Psoas muscle (tissue), 7 donors: ENCODE measurements at regions not wholly inside any gene's neighbourhood (a gene's known extent, or its start where the extent isn't known, plus 50 kb on each side); places are given as distances from the start of the nearest gene placed in this dataset.

ENCODE experiments used
- ATAC-seq, 4 donors: fragments of 200-7000 bp; cut with Tn5 transposase; one replicate each; pipeline ENCODE4 v1.9.1; 2020; ENCODE audit warnings: moderate library complexity in 3 of 4, mild to moderate bottlenecking in 2 of 4
- DNase-seq, 2 donors: peaks; one replicate each; pipeline ENCODE4 v3.0.0-alpha.2; 2020
- H3K27ac ChIP-seq: fragments of 200-600 bp; one replicate; pipeline ENCODE4 v1.8.0; 2022
- H3K27me3 ChIP-seq, 3 donors: fragments of 200-600 bp in 1 of 3; one replicate each; pipeline versions ENCODE4 v1.6.1 to v1.8.0; 2013 to 2022; ENCODE audit warnings: low read length in 2 of 3, mild to moderate bottlenecking in 2 of 3, moderate library complexity in 1 of 3; ENCODE audit not compliant: insufficient read depth in 3 of 3
- H3K36me3 ChIP-seq, 2 donors: fragments of 200-600 bp in 1 of 2; one replicate each; pipeline versions ENCODE4 v1.6.1 to v1.8.0; 2013 to 2022; ENCODE audit warnings: low read depth in 1 of 2, mild to moderate bottlenecking in 1 of 2, moderate library complexity in 1 of 2; ENCODE audit not compliant: insufficient read depth in 1 of 2
- H3K4me1 ChIP-seq: fragments of 200-600 bp; one replicate; pipeline ENCODE4 v1.8.0; 2022
- H3K4me3 ChIP-seq: fragments of 200-600 bp; one replicate; pipeline ENCODE4 v1.8.0; 2022; ENCODE audit warnings: mild to moderate bottlenecking
- H3K9me3 ChIP-seq: fragments of 200-600 bp; one replicate; pipeline ENCODE4 v1.8.0; 2022
- WGBS, 3 donors: extraction: QIAGEN DNeasy Blood & Tissue Kit; methylation state at CpG; one replicate each; pipeline versions ENCODE4 v1.1.6 to v1.1.7; 2013; 5-methylcytosine and 5-hydroxymethylcytosine counted together
- intact Hi-C, 2 donors: fragments of 100-400 bp; cut with DNase I; formaldehyde crosslinking; loops; one replicate each; pipeline versions ENCODE4 v1.11.0 to v1.14.2; 2022
- TF ChIP-seq, protein P1 (sequence below): fragments of 200-600 bp; IDR thresholded peaks from one replicate; pipeline ENCODE4 v1.8.0; 2022; ENCODE audit warnings: antibody characterized with exemption
- donor health status: healthy with polysubstance abuse.
- donor health status: DM: no; HTN: no; CAD: no; lungs with moderate emphysema.
- donor health status: Bipolar disorder and iron deficiency.
- donor health status: healthy.
- donor health status: DM: yes; HTN: yes; CAD: no.
- donor health status: DM: no; HTN: no; CAD: no.
- donor health status: DM: yes; HTN: yes; CAD: no.

DNA sequence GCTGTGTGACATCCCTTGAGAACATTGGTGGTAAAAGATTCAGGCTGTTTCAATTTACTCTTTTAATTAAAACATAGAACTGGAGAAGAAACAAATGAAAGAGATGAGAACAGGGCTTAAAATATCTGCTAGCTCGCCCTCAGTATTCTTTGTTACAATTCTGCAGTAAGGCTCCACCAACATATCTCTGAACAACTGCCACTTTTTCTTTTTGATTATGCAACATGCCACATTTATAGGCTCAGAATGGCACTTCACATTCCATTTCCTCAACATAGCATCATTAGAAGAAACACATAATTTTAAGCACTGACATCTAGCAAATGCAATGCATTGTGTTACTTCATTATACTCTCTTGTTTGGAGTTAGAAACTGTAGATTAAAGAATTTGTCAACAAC, 1315.2 kb downstream of the LRFN5 start:
- DNase-seq (no peak), ATAC-seq (no peak)
- no peaks in the 10 kb centered on the region for H3K36me3 ChIP-seq
- H3K4me3 ChIP-seq = no peak overlapping the region
- 54 to 55% (median 54%) methylated on average over 1 of the region's 1 CpG for WGBS, 3 donors
- TF ChIP-seq, protein P1, sequence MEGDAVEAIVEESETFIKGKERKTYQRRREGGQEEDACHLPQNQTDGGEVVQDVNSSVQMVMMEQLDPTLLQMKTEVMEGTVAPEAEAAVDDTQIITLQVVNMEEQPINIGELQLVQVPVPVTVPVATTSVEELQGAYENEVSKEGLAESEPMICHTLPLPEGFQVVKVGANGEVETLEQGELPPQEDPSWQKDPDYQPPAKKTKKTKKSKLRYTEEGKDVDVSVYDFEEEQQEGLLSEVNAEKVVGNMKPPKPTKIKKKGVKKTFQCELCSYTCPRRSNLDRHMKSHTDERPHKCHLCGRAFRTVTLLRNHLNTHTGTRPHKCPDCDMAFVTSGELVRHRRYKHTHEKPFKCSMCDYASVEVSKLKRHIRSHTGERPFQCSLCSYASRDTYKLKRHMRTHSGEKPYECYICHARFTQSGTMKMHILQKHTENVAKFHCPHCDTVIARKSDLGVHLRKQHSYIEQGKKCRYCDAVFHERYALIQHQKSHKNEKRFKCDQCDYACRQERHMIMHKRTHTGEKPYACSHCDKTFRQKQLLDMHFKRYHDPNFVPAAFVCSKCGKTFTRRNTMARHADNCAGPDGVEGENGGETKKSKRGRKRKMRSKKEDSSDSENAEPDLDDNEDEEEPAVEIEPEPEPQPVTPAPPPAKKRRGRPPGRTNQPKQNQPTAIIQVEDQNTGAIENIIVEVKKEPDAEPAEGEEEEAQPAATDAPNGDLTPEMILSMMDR = no peak
- H3K4me1 ChIP-seq = no peaks in the 10 kb centered on the region
- no peak overlapping the region for H3K27ac ChIP-seq
- H3K27me3 ChIP-seq = no peaks in the 10 kb centered on the region
- intact Hi-C loops = no loop called here
- H3K9me3 ChIP-seq = no peaks in the 10 kb centered on the region

DNA sequence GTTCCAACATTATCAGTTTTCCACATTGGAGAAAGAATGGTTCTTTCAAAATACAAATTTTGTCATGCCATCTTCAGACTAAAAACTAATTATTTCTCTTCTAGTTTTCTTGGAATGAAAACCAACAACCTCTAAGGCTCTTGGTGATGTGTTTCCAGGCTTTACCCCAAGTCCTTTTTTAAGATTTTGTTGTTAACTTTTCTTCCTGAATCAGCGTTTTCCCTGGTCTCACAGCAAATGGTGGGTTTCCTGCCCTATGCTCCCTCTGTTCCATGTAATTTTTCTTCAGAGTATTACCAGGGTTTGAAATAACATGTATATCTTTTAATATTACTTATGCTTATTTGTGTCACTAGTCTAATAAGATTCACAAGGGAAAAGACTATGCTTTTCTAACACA, 1311.9 kb downstream of the LRFN5 start:
- no peak for ATAC-seq
- intact Hi-C loops = no loop called here
- H3K4me3 ChIP-seq = no peak overlapping the region
- H3K36me3 ChIP-seq = no peaks in the 10 kb centered on the region
- H3K27me3 ChIP-seq = no peaks in the 10 kb centered on the region
- H3K4me1 ChIP-seq = no peaks in the 10 kb centered on the region
- 80 to 85% (median 83%) methylated on average over 1 of the region's 1 CpG for WGBS, 3 donors
- no peaks in the 10 kb centered on the region for H3K9me3 ChIP-seq
- no peak for DNase-seq
- no peak overlapping the region for H3K27ac ChIP-seq
- TF ChIP-seq, protein P1 = no peak

DNA sequence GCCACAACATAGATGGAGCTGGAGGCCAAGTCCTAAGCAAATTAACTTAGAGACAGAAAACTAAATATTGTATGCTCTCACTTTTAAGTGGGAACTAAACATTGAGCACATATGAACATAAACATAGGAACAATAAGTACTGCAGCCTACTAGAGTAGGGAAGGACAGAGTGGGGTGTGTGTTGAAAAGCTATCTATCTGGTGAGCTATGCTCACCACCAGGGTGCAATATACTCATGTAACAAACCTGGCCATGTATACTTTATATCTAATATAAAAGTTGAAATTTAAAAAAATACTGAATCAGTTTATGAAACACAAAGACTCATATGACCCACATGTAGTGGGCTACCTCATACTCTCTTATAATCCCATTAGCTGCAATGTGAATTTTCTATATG, 1305.0 kb downstream of the LRFN5 start:
- no peak for ATAC-seq
- TF ChIP-seq, protein P1 = peak; percentile 32
- no peak for DNase-seq
- no peaks in the 10 kb centered on the region for H3K36me3 ChIP-seq
- intact Hi-C loops = no loop called here
- H3K27ac ChIP-seq = no peak overlapping the region
- no peaks in the 10 kb centered on the region for H3K27me3 ChIP-seq
- no peaks in the 10 kb centered on the region for H3K9me3 ChIP-seq
- no peak overlapping the region for H3K4me3 ChIP-seq
- H3K4me1 ChIP-seq = no peaks in the 10 kb centered on the region

DNA sequence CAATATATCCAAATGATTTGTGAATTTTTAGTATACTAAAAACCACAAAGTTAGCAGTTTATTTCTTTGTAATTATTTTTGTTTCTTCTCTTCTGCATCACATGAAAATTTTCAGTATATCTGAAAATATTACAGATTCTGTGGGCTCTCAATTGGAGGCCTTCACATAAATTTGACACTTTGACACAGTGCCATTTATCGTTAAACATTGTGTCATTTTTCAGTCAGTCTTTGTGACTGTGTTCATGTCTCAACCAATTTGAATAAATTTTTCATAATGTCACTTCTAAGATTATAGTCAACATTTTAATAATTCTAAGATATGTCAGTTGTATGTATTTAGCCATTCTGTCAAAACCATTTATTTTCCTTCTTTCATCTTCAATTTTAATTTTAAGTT, 1303.0 kb downstream of the LRFN5 start:
- no peak overlapping the region for H3K27ac ChIP-seq
- H3K9me3 ChIP-seq = no peaks in the 10 kb centered on the region
- intact Hi-C loops = no loop called here
- no peaks in the 10 kb centered on the region for H3K4me1 ChIP-seq
- no peaks in the 10 kb centered on the region for H3K27me3 ChIP-seq
- no peak overlapping the region for H3K4me3 ChIP-seq
- WGBS, 3 donors = 88 to 89% (median 89%) methylated on average over 1 of the region's 1 CpG
- no peaks in the 10 kb centered on the region for H3K36me3 ChIP-seq
- no peak for DNase-seq
- no peak for ATAC-seq
- TF ChIP-seq, protein P1 = no peak

DNA sequence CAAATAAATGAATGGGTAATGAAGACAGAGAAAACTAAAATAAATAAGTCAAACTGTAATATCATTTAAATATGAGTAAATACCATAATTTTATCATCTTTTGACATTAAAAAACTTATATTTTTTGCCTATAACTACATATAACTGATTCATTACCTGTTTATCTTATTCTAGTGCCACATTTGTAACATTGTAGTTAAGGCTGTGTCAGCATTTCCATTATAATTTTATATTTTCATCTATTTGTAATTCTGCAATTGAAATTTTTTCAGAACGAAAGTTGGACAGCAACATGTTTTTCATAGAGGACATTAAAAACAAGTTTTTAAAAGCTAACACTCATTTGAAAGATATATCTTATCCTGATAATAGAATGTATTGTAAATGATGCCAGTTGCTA, 1286.5 kb downstream of the LRFN5 start:
- no peaks in the 10 kb centered on the region for H3K36me3 ChIP-seq
- H3K4me1 ChIP-seq = no peaks in the 10 kb centered on the region
- no peak overlapping the region for H3K4me3 ChIP-seq
- no peaks in the 10 kb centered on the region for H3K27me3 ChIP-seq
- ATAC-seq = no peak
- intact Hi-C loops = no loop called here
- H3K9me3 ChIP-seq = peaks cover 3% of the 10 kb centered on the region
- H3K27ac ChIP-seq = no peak overlapping the region
- no peak for DNase-seq
- TF ChIP-seq, protein P1 = no peak
- 0 to 62% (median 56%) methylated on average over 1 of the region's 1 CpG for WGBS, 3 donors
